GM19438 (cell line): ENCODE measurements at regions not wholly inside any gene's neighbourhood (a gene's known extent, or its start where the extent isn't known, plus 50 kb on each side); places are given as distances from the start of the nearest gene placed in this dataset.

ENCODE experiments used
- ATAC-seq: cut with Tn5 transposase; IDR thresholded peaks from one replicate; pipeline ENCODE4 v1.9.1; 2021; ENCODE audit warnings: low read depth; ENCODE audit not compliant: unreplicated experiment

- ATAC-seq: no peak
Measured at GRCh38 chr18:62665188-62665587, 50.2 kb upstream of the PHLPP1 start.
